HCT116 (cell line): ENCODE measurements at regions not wholly inside any gene's neighbourhood (a gene's known extent, or its start where the extent isn't known, plus 50 kb on each side); places are given as distances from the start of the nearest gene placed in this dataset.

ENCODE experiments used
- ATAC-seq: fragments of 200-7000 bp; cut with Tn5 transposase; 2 replicates; pipeline ENCODE4 v1.9.1; 2020; ENCODE audit warnings: mild to moderate bottlenecking, moderate library complexity
- BruUV-seq: library from RNA; stranded (reverse); fragments of 400-500 nt; replicated peaks from 2 replicates; lab custom pipeline; 2021; lab: Mats Ljungman, UMichigan
- CTCF ChIA-PET: fragments of 300-600 bp; sonication (Branson Sonifier 250); formaldehyde crosslinking; loops from one replicate; lab custom pipeline; 2021; ENCODE audit warnings: antibody characterized with exemption; lab: Charles Lee
- POLR2A ChIA-PET: fragments of 300-600, 350-600 bp; sonication (Branson Sonifier 250); formaldehyde crosslinking; loops from one replicate; lab custom pipeline; 2021; ENCODE audit warnings: antibody characterized with exemption; lab: Charles Lee
- RAD21 ChIA-PET, 2 experiments: fragments of 300-600 bp; sonication (Branson Sonifier 250); formaldehyde crosslinking; loops; one replicate each; lab custom pipeline; 2023; ENCODE audit warnings: low total read pairs in 2 of 2; ENCODE audit not compliant: uncharacterized antibody in 2 of 2, unreplicated experiment in 2 of 2, low non-redundant PET in 1 of 2; lab: Charles Lee
- DNase-seq: peaks from one replicate; pipeline ENCODE4 v3.0.0-alpha.2; 2010; ENCODE audit warnings: low read depth, low spot score
- H2AFZ ChIP-seq: fragments of 200-600 bp; shearing (Covaris generic), sonication (generic); 2 replicates; pipeline ENCODE4 v1.6.1; 2017; ENCODE audit warnings: low read depth, mixed run types, mixed read lengths, antibody characterized with exemption, low read length; ENCODE audit not compliant: poor library complexity, severe bottlenecking
- H3K27ac ChIP-seq: 2 replicates; pipeline ENCODE4 v1.5.1; 2012; ENCODE audit warnings: low read depth, low read length
- H3K27me3 ChIP-seq: fragments of 200-600 bp; sonication (generic); 2 replicates; pipeline ENCODE4 v1.6.1; 2016; ENCODE audit warnings: mixed run types, low read length, mixed read lengths; ENCODE audit not compliant: insufficient read depth
- H3K36me3 ChIP-seq, 2 experiments: fragments of 200-500 bp in 1 of 2; fragments of 200-600 bp in 1 of 2; sonication (Bioruptor generic) in 1 of 2; sonication (generic) in 1 of 2; 2 replicates each; pipeline versions ENCODE4 v1.5.1 to v1.6.1; 2014 to 2016; ENCODE audit warnings: low read length in 2 of 2, inconsistent platforms in 1 of 2, mixed read lengths in 1 of 2, mixed run types in 1 of 2; ENCODE audit not compliant: insufficient read depth in 2 of 2, control insufficient read depth in 1 of 2
- H3K4me1 ChIP-seq, 2 experiments: fragments of 200-600 bp in 1 of 2; sonication (generic) in 1 of 2; 2 replicates each; pipeline versions ENCODE4 v1.5.1 to v1.6.1; 2012 to 2017; ENCODE audit warnings: low read length in 2 of 2, inconsistent platforms in 1 of 2, mild to moderate bottlenecking in 1 of 2, mixed read lengths in 1 of 2, mixed run types in 1 of 2, moderate library complexity in 1 of 2; ENCODE audit not compliant: insufficient read depth in 2 of 2, control insufficient read depth in 1 of 2
- H3K4me2 ChIP-seq: fragments of 200-600 bp; sonication (generic); 2 replicates; pipeline ENCODE4 v1.6.1; 2017; ENCODE audit warnings: mixed run types, low read length, mixed read lengths
- H3K4me3 ChIP-seq, 2 experiments: fragments of 200-600 bp in 1 of 2; sonication (generic) in 1 of 2; replicated peaks in 1 of 2; 2 replicates each; pipeline ENCODE4 v1.5.1; 2011 to 2016; ENCODE audit warnings: low read length in 2 of 2, control low read depth in 1 of 2, low read depth in 1 of 2, mild to moderate bottlenecking in 1 of 2, mixed read lengths in 1 of 2, mixed run types in 1 of 2
- H3K79me2 ChIP-seq: fragments of 200-600 bp; sonication (generic); 2 replicates; pipeline ENCODE4 v1.6.1; 2017; ENCODE audit warnings: mild to moderate bottlenecking, mixed run types, low read length, moderate library complexity, mixed read lengths; ENCODE audit not compliant: insufficient read depth
- H3K9ac ChIP-seq: fragments of 200-600 bp; sonication (generic); 2 replicates; pipeline ENCODE4 v1.6.1; 2016; ENCODE audit warnings: low read length, mixed read lengths
- H3K9me2 ChIP-seq: fragments of 200-600 bp; sonication (generic), shearing (Covaris generic); 2 replicates; pipeline ENCODE4 v1.6.1; 2017; ENCODE audit warnings: mixed run types, mild to moderate bottlenecking, moderate library complexity; ENCODE audit not compliant: insufficient read depth
- H3K9me3 ChIP-seq, 2 experiments: fragments of 200-500 bp in 1 of 2; fragments of 200-600 bp in 1 of 2; sonication (Bioruptor generic) in 1 of 2; sonication (generic) in 1 of 2; 2 replicates each; pipeline ENCODE4 v1.6.1; 2014 to 2017; ENCODE audit warnings: low read length in 2 of 2, mixed read lengths in 2 of 2, inconsistent platforms in 1 of 2, low read depth in 1 of 2, mild to moderate bottlenecking in 1 of 2, mixed run types in 1 of 2, moderate library complexity in 1 of 2; ENCODE audit not compliant: control insufficient read depth in 1 of 2, insufficient read depth in 1 of 2
- H4K20me1 ChIP-seq: fragments of 200-600 bp; sonication (generic), shearing (Covaris generic); 2 replicates; pipeline ENCODE4 v1.6.1; 2017; ENCODE audit warnings: mixed run types, mild to moderate bottlenecking, moderate library complexity; ENCODE audit not compliant: insufficient read depth
- CTCF ChIP-seq, 3 experiments: fragments of 200-600 bp in 1 of 3; sonication (generic) in 1 of 3; IDR thresholded peaks in 2 of 3; conservative IDR thresholded peaks in 1 of 3; 2 replicates each; pipeline ENCODE4 v1.5.1; 2012 to 2017; ENCODE audit warnings: low read depth in 2 of 3, low read length in 2 of 3, antibody characterized with exemption in 1 of 3, borderline replicate concordance in 1 of 3, control low read depth in 1 of 3, mild to moderate bottlenecking in 1 of 3, mixed read lengths in 1 of 3, mixed run types in 1 of 3, moderate library complexity in 1 of 3; ENCODE audit not compliant: insufficient read depth in 1 of 3
- EGR1 ChIP-seq: IDR thresholded peaks from 2 replicates; pipeline ENCODE4 v1.6.1; 2012; ENCODE audit warnings: low read depth
- ELF1 ChIP-seq: IDR thresholded peaks from 2 replicates; pipeline ENCODE4 v1.6.1; 2012; ENCODE audit warnings: low read depth, borderline replicate concordance
- EZH2 ChIP-seq: fragments of 200-600 bp; sonication (generic); IDR thresholded peaks from 2 replicates; pipeline ENCODE4 v1.6.1; 2017; ENCODE audit warnings: antibody characterized with exemption, mixed run types
- EZH2phosphoT487 ChIP-seq: fragments of 200-600 bp; IDR thresholded peaks from 2 replicates; pipeline ENCODE4 v1.6.1; 2018; ENCODE audit warnings: antibody characterized with exemption, borderline replicate concordance
- FOSL1 ChIP-seq: IDR thresholded peaks from 2 replicates; pipeline ENCODE4 v1.6.1; 2012; ENCODE audit warnings: low read depth
- JUND ChIP-seq: IDR thresholded peaks from 2 replicates; pipeline ENCODE4 v1.6.1; 2012
- POLR2A ChIP-seq: IDR thresholded peaks from 2 replicates; pipeline ENCODE4 v1.7.0; 2011; ENCODE audit warnings: borderline replicate concordance; ENCODE audit not compliant: insufficient read depth, insufficient read length; ENCODE audit errors: extremely low read depth
- POLR2AphosphoS5 ChIP-seq: IDR thresholded peaks from 2 replicates; pipeline ENCODE4 v1.6.1; 2011; ENCODE audit warnings: mild to moderate bottlenecking, low read depth, low read length, moderate library complexity
- RAD21 ChIP-seq: IDR thresholded peaks from 2 replicates; pipeline ENCODE4 v1.6.1; 2012; ENCODE audit warnings: low read depth, mild to moderate bottlenecking
- SRF ChIP-seq: IDR thresholded peaks from 2 replicates; pipeline ENCODE4 v1.6.1; 2012; ENCODE audit warnings: low read depth
- YY1 ChIP-seq: IDR thresholded peaks from 2 replicates; pipeline ENCODE4 v1.6.1; 2011; ENCODE audit warnings: low read length, low read depth, moderate library complexity, mild to moderate bottlenecking; ENCODE audit not compliant: insufficient replicate concordance; ENCODE audit errors: extremely low read depth
- ZBTB33 ChIP-seq: IDR thresholded peaks from 2 replicates; pipeline ENCODE4 v1.6.1; 2011; ENCODE audit warnings: mild to moderate bottlenecking, low read length, moderate library complexity; ENCODE audit not compliant: insufficient replicate concordance; ENCODE audit errors: extremely low read depth
- intact Hi-C: fragments of 100-400 bp; cut with micrococcal nuclease; formaldehyde crosslinking; loops from 2 replicates; pipeline ENCODE4 v1.10.0; 2022
- TF ChIP-seq, protein P1 (sequence below): IDR thresholded peaks from 2 replicates; pipeline ENCODE4 v1.6.1; 2012

DNA sequence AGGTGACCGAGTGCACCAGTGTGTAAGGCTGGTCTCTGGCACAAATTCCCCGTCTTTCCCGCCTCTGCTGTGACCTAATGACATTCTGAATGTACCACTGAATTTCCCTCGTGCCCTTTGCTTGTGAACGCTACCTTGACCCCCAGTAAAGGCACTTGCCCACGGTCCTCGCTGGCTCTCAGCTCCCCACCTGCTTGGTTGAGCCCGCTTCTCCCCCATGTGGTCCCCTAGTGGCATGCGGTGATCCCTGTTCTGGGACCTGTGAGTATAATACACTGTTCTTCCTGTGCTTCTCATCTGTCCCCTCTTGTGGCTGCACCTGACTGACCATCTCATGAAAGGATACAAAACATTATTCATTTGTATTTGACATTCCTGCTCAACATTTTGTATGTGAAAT lies 495.7 kb downstream of the INHBA start:
- no peak overlapping the region for H3K9ac ChIP-seq
- RAD21 ChIA-PET, result no interaction called here
- DNase-seq, result no peak
- no peaks in the 10 kb centered on the region for H3K9me2 ChIP-seq
- TF ChIP-seq EZH2phosphoT487 (no peak), RAD21 (0 out of 2 replicates have a peak, but pooled peaks have one; percentile 9), ELF1 (no peak), EZH2 (no peak), CTCF (IDR thresholded peaks at IDR 0.05 in 2 of 3, conservative IDR thresholded peaks at IDR 0.05 in 1 of 3; ENCODE audit: borderline replicate concordance in 1 of 3, insufficient read depth in 1 of 3, low read depth in 2 of 3, low read length in 2 of 3) (0 out of 6 replicates have a peak, but pooled peaks of 2 of the 3 experiments have one; percentile 5 to 10)
- TF ChIP-seq, all 23 proteins: peak for 2
- no peaks in the 10 kb centered on the region for H4K20me1 ChIP-seq
- H3K36me3 ChIP-seq, result no peaks in the 10 kb centered on the region
- ATAC-seq, result peak; percentile 44; the same call in 1 of the 2 replicates
- no TSS peak for BruUV-seq
- H3K27me3 ChIP-seq, result no peaks in the 10 kb centered on the region
- H2AFZ ChIP-seq, result no peak overlapping the region
- no peak overlapping the region for H3K4me2 ChIP-seq
- no peak overlapping the region for H3K4me3 ChIP-seq
- no peaks in the 10 kb centered on the region for H3K9me3 ChIP-seq
- intact Hi-C loops, result no loop called here
- H3K27ac ChIP-seq, result no peak overlapping the region
- CTCF ChIA-PET, result no interaction called here
- no peaks in the 10 kb centered on the region for H3K79me2 ChIP-seq
- POLR2A ChIA-PET, result no interaction called here
- H3K4me1 ChIP-seq, result no peaks in the 10 kb centered on the region

GRCh38 chr7:41206267-41206666 lies 496.6 kb downstream of the INHBA start:
- H3K27me3 ChIP-seq, result no peaks in the 10 kb centered on the region
- no peaks in the 10 kb centered on the region for H3K9me3 ChIP-seq
- no peak overlapping the region for H3K4me3 ChIP-seq
- H3K9me2 ChIP-seq, result no peaks in the 10 kb centered on the region
- ChIA-PET POLR2A (no interaction called here), RAD21 (no interaction called here), CTCF (no interaction called here)
- no peaks in the 10 kb centered on the region for H3K36me3 ChIP-seq
- DNase-seq, result no peak
- no peaks in the 10 kb centered on the region for H3K4me1 ChIP-seq
- no peak overlapping the region for H3K4me2 ChIP-seq
- no peak for ATAC-seq
- H2AFZ ChIP-seq, result no peak overlapping the region
- intact Hi-C loops, result no loop called here
- no peaks in the 10 kb centered on the region for H3K79me2 ChIP-seq
- BruUV-seq, result no TSS peak
- no peaks in the 10 kb centered on the region for H4K20me1 ChIP-seq
- H3K9ac ChIP-seq, result no peak overlapping the region
- no peak overlapping the region for H3K27ac ChIP-seq
- TF ChIP-seq EZH2 (no peak), ZBTB33 (no peak), POLR2AphosphoS5 (no peak), SRF (no peak), FOSL1 (no peak), CTCF (IDR thresholded peaks at IDR 0.05 in 2 of 3, conservative IDR thresholded peaks at IDR 0.05 in 1 of 3; ENCODE audit: borderline replicate concordance in 1 of 3, insufficient read depth in 1 of 3, low read depth in 2 of 3, low read length in 2 of 3) (no peak), EGR1 (no peak), YY1 (no peak), POLR2A (no peak), JUND (no peak)
- TF ChIP-seq, protein P1, sequence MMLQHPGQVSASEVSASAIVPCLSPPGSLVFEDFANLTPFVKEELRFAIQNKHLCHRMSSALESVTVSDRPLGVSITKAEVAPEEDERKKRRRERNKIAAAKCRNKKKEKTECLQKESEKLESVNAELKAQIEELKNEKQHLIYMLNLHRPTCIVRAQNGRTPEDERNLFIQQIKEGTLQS, result no peak
